K562 (cell line): ENCODE measurements at regions not wholly inside any gene's neighbourhood (a gene's known extent, or its start where the extent isn't known, plus 50 kb on each side); places are given as distances from the start of the nearest gene placed in this dataset.

ENCODE experiments used
- EZH2 ChIP-seq: IDR thresholded peaks from 2 replicates; pipeline ENCODE4 v1.6.1; 2012; ENCODE audit warnings: low read depth, mild to moderate bottlenecking, inconsistent platforms, low read length, borderline replicate concordance
- FOXJ3 ChIP-seq: sonication (generic); formaldehyde crosslinking; IDR thresholded peaks from 2 replicates; pipeline ENCODE4 v1.4.0; 2020; ENCODE audit warnings: mild to moderate bottlenecking, missing genetic modification reagents
- LARP7 ChIP-seq: fragments of 450-650 bp; IDR thresholded peaks from 2 replicates; pipeline ENCODE4 v1.6.1; 2016
- SMARCC2 ChIP-seq: fragments of 450-650 bp; IDR thresholded peaks from 2 replicates; pipeline ENCODE4 v1.6.1; 2017; ENCODE audit warnings: antibody characterized with exemption, moderate library complexity, mild to moderate bottlenecking, low read depth
- SREBF2 ChIP-seq: sonication (generic); formaldehyde crosslinking; IDR thresholded peaks from 2 replicates; pipeline ENCODE4 v1.4.0; 2020; ENCODE audit warnings: mild to moderate bottlenecking, missing genetic modification reagents
- TOE1 ChIP-seq, 2 experiments: fragments of 450-650 bp in 1 of 2; sonication (generic) in 1 of 2; formaldehyde crosslinking in 1 of 2; IDR thresholded peaks; 2 replicates each; pipeline versions ENCODE4 v1.7.1 to v1.8.0; 2016 to 2022; ENCODE audit warnings: borderline replicate concordance in 2 of 2, mild to moderate bottlenecking in 2 of 2, antibody characterized with exemption in 1 of 2, inconsistent platforms in 1 of 2, low read depth in 1 of 2, missing genetic modification reagents in 1 of 2, moderate library complexity in 1 of 2
- YY1 ChIP-seq, 3 experiments: IDR thresholded peaks; 2 replicates each; pipeline ENCODE4 v1.6.1; 2011; ENCODE audit warnings: low read length in 2 of 3, mild to moderate bottlenecking in 2 of 3, moderate library complexity in 2 of 3, borderline replicate concordance in 1 of 3, control low read depth in 1 of 3, low read depth in 1 of 3; ENCODE audit not compliant: insufficient read depth in 3 of 3, insufficient replicate concordance in 2 of 3, control insufficient read depth in 1 of 3, insufficient read length in 1 of 3; ENCODE audit errors: extremely low read depth in 1 of 3
- ZNF143 ChIP-seq: sonication (generic); formaldehyde crosslinking; IDR thresholded peaks from 2 replicates; pipeline ENCODE4 v1.9.0; 2022; ENCODE audit warnings: mild to moderate bottlenecking, missing genetic modification reagents
- ZNF165 ChIP-seq: fragments of 250-450 bp; sonication (Bioruptor Pico); IDR thresholded peaks from 2 replicates; pipeline ENCODE4 v1.4.0; 2020; ENCODE audit warnings: borderline replicate concordance
- TF ChIP-seq, protein P1 (sequence below): fragments of 250-450 bp; sonication (Bioruptor Pico); IDR thresholded peaks from 2 replicates; pipeline ENCODE4 v1.4.0; 2020; ENCODE audit warnings: mild to moderate bottlenecking
- TF ChIP-seq, protein P2 (sequence below), 2 experiments: IDR thresholded peaks; 2 replicates each; pipeline ENCODE4 v1.6.1; 2011; ENCODE audit warnings: borderline replicate concordance in 1 of 2, control low read depth in 1 of 2, low read depth in 1 of 2, low read length in 1 of 2, mild to moderate bottlenecking in 1 of 2, mixed read lengths in 1 of 2, moderate library complexity in 1 of 2; ENCODE audit not compliant: insufficient read depth in 1 of 2, insufficient read length in 1 of 2, poor library complexity in 1 of 2, severe bottlenecking in 1 of 2; ENCODE audit errors: extremely low read depth in 1 of 2
- TF ChIP-seq, protein P3 (sequence below): IDR thresholded peaks from 2 replicates; pipeline ENCODE4 v1.6.1; 2014; ENCODE audit warnings: antibody characterized with exemption
- TF ChIP-seq, protein P4 (sequence below), 3 experiments: IDR thresholded peaks in 2 of 3; conservative IDR thresholded peaks in 1 of 3; 2 replicates each; pipeline ENCODE4 v1.5.1; 2011 to 2012; ENCODE audit warnings: low read length in 3 of 3, mild to moderate bottlenecking in 3 of 3, control low read depth in 2 of 3, improper control_type of control experiment in 1 of 3, inconsistent platforms in 1 of 3, low read depth in 1 of 3, mixed read lengths in 1 of 3, moderate library complexity in 1 of 3; ENCODE audit not compliant: insufficient read depth in 2 of 3

DNA sequence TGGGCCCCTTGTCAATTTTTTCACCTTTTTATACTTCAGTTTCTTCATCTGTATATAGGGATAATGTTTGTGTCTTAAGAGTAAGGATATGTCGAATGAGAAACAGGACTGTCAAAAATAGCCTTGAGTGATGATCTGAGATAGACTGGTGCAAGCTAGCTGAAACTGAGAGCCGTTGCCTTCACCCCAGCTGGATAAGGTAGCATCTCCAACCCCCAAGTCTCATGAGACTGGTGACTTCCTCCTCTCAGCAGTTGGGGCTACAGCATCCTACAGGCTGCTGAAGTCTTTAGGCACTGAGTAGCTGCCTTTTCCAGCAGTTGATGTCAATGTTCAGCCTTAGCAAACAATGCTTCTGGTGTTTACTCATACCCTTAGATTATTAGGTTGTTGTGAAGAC lies 330.2 kb downstream of the OSTF1 start:
- TF ChIP-seq FOXJ3 (CRISPR knock-in tag) (no peak), SREBF2 (CRISPR knock-in tag) (no peak), TOE1 (IDR thresholded peaks at IDR 0.05; ENCODE audit: borderline replicate concordance) (no peak), TOE1 (CRISPR knock-in tag; IDR thresholded peaks at IDR 0.05; ENCODE audit: borderline replicate concordance, low read depth) (no peak), LARP7 (no peak), EZH2 (no peak), ZNF143 (no peak), ZNF165 (CRISPR knock-in tag) (no peak), YY1 (IDR thresholded peaks at IDR 0.05; ENCODE audit: borderline replicate concordance in 1 of 3, control insufficient read depth in 1 of 3, extremely low read depth in 1 of 3, insufficient read depth in 3 of 3, insufficient read length in 1 of 3, insufficient replicate concordance in 2 of 3, low read depth in 1 of 3, low read length in 2 of 3) (no peak), SMARCC2 (no peak)
- TF ChIP-seq, protein P1, sequence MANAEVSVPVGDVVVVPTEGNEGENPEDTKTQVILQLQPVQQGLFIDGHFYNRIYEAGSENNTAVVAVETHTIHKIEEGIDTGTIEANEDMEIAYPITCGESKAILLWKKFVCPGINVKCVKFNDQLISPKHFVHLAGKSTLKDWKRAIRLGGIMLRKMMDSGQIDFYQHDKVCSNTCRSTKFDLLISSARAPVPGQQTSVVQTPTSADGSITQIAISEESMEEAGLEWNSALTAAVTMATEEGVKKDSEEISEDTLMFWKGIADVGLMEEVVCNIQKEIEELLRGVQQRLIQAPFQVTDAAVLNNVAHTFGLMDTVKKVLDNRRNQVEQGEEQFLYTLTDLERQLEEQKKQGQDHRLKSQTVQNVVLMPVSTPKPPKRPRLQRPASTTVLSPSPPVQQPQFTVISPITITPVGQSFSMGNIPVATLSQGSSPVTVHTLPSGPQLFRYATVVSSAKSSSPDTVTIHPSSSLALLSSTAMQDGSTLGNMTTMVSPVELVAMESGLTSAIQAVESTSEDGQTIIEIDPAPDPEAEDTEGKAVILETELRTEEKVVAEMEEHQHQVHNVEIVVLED, result no peak
- TF ChIP-seq, protein P2, sequence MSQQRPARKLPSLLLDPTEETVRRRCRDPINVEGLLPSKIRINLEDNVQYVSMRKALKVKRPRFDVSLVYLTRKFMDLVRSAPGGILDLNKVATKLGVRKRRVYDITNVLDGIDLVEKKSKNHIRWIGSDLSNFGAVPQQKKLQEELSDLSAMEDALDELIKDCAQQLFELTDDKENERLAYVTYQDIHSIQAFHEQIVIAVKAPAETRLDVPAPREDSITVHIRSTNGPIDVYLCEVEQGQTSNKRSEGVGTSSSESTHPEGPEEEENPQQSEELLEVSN (IDR thresholded peaks at IDR 0.05; ENCODE audit: borderline replicate concordance in 1 of 2, extremely low read depth in 1 of 2, insufficient read depth in 1 of 2, insufficient read length in 1 of 2, low read depth in 1 of 2, low read length in 1 of 2, poor library complexity in 1 of 2, severe bottlenecking in 1 of 2), result no peak
- TF ChIP-seq, protein P3, sequence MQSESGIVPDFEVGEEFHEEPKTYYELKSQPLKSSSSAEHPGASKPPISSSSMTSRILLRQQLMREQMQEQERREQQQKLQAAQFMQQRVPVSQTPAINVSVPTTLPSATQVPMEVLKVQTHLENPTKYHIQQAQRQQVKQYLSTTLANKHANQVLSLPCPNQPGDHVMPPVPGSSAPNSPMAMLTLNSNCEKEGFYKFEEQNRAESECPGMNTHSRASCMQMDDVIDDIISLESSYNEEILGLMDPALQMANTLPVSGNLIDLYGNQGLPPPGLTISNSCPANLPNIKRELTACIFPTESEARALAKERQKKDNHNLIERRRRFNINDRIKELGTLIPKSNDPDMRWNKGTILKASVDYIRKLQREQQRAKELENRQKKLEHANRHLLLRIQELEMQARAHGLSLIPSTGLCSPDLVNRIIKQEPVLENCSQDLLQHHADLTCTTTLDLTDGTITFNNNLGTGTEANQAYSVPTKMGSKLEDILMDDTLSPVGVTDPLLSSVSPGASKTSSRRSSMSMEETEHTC, result no peak
- TF ChIP-seq, protein P4, sequence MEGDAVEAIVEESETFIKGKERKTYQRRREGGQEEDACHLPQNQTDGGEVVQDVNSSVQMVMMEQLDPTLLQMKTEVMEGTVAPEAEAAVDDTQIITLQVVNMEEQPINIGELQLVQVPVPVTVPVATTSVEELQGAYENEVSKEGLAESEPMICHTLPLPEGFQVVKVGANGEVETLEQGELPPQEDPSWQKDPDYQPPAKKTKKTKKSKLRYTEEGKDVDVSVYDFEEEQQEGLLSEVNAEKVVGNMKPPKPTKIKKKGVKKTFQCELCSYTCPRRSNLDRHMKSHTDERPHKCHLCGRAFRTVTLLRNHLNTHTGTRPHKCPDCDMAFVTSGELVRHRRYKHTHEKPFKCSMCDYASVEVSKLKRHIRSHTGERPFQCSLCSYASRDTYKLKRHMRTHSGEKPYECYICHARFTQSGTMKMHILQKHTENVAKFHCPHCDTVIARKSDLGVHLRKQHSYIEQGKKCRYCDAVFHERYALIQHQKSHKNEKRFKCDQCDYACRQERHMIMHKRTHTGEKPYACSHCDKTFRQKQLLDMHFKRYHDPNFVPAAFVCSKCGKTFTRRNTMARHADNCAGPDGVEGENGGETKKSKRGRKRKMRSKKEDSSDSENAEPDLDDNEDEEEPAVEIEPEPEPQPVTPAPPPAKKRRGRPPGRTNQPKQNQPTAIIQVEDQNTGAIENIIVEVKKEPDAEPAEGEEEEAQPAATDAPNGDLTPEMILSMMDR (IDR thresholded peaks at IDR 0.05 in 2 of 3, conservative IDR thresholded peaks at IDR 0.05 in 1 of 3; ENCODE audit: insufficient read depth in 2 of 3, low read depth in 1 of 3, low read length in 3 of 3), result no peak
